ENCODE measurements at regions not wholly inside any gene's neighbourhood (a gene's known extent, or its start where the extent isn't known, plus 50 kb on each side); places are given as distances from the start of the nearest gene placed in this dataset.
A peak's percentile ranks its signal among the peaks of the same experiment; 100 is the strongest.
"Not testable (repeated sequence)": the region's sequence is repeated elsewhere in the genome, so short reads cannot be mapped to it uniquely, and the experiment has no call there.

DNA sequence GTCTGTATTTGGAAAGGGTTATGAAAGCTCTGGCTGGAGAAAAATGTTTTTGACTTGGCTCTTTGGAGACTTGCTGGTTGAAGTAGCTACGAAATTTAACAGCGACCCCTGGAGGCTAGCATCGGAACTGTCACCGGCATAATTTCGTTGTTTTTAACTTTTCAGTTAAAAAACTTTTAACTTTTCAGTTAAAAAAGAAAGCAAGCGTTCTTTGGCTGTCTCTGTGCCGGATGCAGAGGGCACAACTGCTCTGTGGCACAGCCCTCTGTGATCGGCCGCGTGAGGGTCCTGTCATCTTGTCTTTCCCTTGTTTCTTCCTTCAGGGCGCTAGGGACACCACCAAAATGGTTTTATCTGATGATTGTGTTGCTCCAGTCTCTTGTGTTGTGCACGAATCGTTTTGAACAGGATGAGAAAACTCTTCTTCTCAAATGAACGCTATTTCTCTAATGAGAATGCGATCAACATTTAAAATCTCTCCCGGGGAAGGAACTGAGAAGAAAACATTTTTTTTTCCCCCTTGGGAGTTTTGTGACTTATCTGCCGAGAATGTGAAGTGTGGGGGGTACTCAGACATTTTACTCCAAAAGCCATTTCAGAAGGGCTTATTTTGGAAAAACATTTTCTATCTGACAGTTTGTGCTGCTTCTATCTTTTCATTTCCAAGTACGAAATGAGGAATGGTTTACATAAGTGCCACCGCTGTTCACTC lies 57.1 kb downstream of the ADCYAP1 start:
- H3K36me3 Mint-ChIP-seq (ENCODE audit: low read depth): peaks cover 1% of the 10 kb centered on the region

DNA sequence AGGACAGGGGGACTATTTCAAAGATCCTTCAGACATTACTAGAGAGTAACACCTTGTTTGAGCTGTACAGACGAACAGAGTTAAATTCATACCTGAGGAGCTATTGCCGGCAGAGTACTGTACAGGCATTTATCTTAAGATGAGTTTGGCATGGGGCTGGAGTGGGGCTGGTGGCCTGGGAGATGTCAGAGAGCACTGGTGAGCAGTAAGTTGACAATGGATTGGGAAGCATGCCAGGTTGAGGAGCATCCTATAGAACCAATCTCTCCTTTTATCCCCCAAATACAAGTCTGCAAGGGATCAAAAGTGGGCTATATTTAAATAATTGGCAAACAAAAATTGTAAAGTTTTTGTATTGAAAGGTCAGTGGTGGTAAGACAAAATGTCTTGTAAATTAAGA lies 58.6 kb downstream of the ADCYAP1 start:
- TF ChIP-seq, protein P1, sequence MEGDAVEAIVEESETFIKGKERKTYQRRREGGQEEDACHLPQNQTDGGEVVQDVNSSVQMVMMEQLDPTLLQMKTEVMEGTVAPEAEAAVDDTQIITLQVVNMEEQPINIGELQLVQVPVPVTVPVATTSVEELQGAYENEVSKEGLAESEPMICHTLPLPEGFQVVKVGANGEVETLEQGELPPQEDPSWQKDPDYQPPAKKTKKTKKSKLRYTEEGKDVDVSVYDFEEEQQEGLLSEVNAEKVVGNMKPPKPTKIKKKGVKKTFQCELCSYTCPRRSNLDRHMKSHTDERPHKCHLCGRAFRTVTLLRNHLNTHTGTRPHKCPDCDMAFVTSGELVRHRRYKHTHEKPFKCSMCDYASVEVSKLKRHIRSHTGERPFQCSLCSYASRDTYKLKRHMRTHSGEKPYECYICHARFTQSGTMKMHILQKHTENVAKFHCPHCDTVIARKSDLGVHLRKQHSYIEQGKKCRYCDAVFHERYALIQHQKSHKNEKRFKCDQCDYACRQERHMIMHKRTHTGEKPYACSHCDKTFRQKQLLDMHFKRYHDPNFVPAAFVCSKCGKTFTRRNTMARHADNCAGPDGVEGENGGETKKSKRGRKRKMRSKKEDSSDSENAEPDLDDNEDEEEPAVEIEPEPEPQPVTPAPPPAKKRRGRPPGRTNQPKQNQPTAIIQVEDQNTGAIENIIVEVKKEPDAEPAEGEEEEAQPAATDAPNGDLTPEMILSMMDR (IDR thresholded peaks at IDR 0.05): no peak
- H3K4me3 Mint-ChIP-seq (ENCODE audit: unreplicated experiment): no peak overlapping the region
- peaks cover 11% of the 10 kb centered on the region for H3K27me3 Mint-ChIP-seq (ENCODE audit: low read depth)
- no peak for DNase-seq (ENCODE audit: low spot score)
- H3K27ac Mint-ChIP-seq (ENCODE audit: unreplicated experiment): no peak overlapping the region
- peaks cover 9% of the 10 kb centered on the region for H3K9me3 Mint-ChIP-seq (ENCODE audit: low read depth)
- peaks cover 11% of the 10 kb centered on the region for H3K4me1 Mint-ChIP-seq (ENCODE audit: low read depth)
- H3K36me3 Mint-ChIP-seq (ENCODE audit: low read depth): peaks cover 3% of the 10 kb centered on the region

More for the DNA sequence above, 57.1 kb downstream of the ADCYAP1 start:
- no peak for DNase-seq (ENCODE audit: low spot score)
- Mint-ChIP-seq H3K9me3 (ENCODE audit: low read depth) (peaks cover 4% of the 10 kb centered on the region), H3K27ac (ENCODE audit: unreplicated experiment) (peak overlapping the region; percentile 85), H3K27me3 (ENCODE audit: low read depth) (peaks cover 24% of the 10 kb centered on the region), H3K4me1 (ENCODE audit: low read depth) (peaks cover 11% of the 10 kb centered on the region), H3K4me3 (ENCODE audit: unreplicated experiment) (peak overlapping the region; percentile 79)
- TF ChIP-seq, protein P1 (IDR thresholded peaks at IDR 0.05): peak; percentile 100

DNA sequence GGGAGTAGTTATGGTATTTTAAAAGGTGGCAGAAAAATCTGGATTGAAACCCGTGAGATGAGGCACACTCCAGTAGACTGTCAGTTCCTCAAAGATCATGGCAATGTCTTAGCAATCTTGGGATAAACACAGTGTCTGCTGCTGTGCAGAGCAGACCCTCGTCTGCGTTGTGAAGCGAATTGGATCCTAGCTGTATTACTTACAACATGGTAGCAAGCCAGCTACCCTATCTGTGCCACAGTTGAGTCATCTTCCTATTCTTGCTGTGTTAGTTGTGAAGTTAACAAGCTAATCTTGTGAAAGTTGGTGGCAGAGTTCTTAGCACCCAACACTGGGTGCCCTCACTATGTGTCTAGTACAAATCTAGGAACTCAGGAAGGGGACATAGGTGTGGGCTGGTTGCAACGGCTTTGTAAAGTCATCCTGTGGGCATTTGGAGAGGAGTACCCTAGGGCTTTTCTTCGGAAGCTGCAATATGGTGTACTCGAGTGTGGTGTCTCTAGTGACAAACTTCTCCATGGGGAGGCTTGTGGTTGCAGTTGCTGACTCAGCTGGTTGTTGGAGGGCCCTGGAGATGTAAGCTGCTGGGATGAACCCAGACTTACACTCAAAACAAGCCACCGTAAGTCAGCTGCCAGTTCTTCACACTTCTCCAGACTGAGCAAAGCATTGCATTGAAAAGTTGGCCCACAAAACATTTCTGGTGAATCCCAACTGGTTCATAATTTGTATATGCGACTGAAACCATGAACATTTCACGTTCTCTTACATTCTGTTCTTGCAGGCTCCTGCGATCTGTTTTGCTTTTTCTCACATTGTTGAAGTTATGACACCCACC lies 61.5 kb downstream of the ADCYAP1 start:
- peaks cover 10% of the 10 kb centered on the region for H3K4me1 Mint-ChIP-seq (ENCODE audit: low read depth)
- peaks cover 2% of the 10 kb centered on the region for H3K27me3 Mint-ChIP-seq (ENCODE audit: low read depth)
- H3K36me3 Mint-ChIP-seq (ENCODE audit: low read depth): peaks cover 9% of the 10 kb centered on the region
- H3K27ac Mint-ChIP-seq (ENCODE audit: unreplicated experiment): no peak overlapping the region
- DNase-seq (ENCODE audit: low spot score): no peak
- no peak overlapping the region for H3K4me3 Mint-ChIP-seq (ENCODE audit: unreplicated experiment)
- H3K9me3 Mint-ChIP-seq (ENCODE audit: low read depth): peaks cover 26% of the 10 kb centered on the region
- TF ChIP-seq, protein P1 (IDR thresholded peaks at IDR 0.05): no peak

DNA sequence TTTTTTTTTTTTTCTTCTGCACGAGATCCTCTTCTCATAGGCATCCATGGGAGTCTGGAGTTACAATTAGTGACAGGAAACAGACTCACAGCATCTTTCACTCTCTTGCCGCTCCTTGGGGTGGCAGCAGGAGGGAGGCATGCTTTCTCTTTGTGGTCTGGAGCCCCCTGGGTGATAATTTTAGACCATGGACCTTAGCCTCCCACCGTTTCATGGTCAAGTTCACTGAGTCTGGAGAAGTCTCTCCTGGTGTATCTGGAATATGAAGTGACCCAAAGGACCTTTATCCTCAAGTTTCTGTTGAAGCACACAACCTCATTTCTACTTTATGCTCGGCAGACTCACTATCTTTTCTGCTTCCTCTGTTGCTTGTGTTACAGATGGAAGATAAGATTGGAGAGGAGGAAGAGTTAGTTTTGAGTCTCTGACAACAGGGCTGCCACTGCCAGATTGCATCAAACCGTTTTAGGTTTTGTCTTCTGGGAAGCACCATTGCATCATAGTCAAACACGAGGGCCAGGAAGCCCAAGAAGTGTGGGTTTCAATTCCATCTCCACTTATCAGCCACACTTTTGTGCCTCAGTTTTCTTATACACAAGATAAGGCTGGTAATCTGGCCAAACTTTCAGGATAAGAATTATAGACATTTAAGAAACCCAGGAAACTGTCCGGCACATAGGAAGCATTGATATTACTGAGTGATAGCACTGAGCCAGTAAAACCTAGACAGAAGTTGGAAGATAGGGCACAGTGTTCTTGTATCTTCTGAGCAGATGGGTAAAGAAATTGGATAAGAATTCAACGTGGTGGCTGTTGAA lies 62.3 kb downstream of the ADCYAP1 start:
- H3K4me1 Mint-ChIP-seq (ENCODE audit: low read depth): peaks cover 2% of the 10 kb centered on the region
- H3K9me3 Mint-ChIP-seq (ENCODE audit: low read depth): peaks cover 26% of the 10 kb centered on the region
- H3K4me3 Mint-ChIP-seq (ENCODE audit: unreplicated experiment): no peak overlapping the region
- no peak overlapping the region for H3K27ac Mint-ChIP-seq (ENCODE audit: unreplicated experiment)
- H3K36me3 Mint-ChIP-seq (ENCODE audit: low read depth): peaks cover 9% of the 10 kb centered on the region
- TF ChIP-seq, protein P1 (IDR thresholded peaks at IDR 0.05): no peak
- H3K27me3 Mint-ChIP-seq (ENCODE audit: low read depth): peaks cover 2% of the 10 kb centered on the region
- no peak for DNase-seq (ENCODE audit: low spot score)

DNA sequence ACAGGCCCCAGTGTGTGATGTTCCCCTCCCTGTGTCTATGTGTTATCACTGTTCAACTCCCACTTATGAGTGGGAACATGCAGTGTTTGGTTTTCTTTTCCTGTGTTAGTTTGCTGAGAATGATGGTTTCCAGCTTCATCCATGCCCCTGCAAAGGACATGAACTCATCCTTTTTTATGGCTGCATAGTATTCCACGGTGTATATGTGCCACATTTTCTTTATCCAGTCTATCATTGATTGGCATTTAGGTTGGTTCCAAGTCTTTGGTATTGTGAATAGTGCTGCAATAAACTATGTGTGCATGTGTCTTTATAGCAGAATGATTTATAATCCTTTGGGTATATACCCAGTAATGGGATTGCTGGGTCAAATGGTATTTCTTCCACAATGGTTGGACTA lies 64.2 kb downstream of the ADCYAP1 start:
- H3K4me3 Mint-ChIP-seq (ENCODE audit: unreplicated experiment): not testable (repeated sequence)

DNA sequence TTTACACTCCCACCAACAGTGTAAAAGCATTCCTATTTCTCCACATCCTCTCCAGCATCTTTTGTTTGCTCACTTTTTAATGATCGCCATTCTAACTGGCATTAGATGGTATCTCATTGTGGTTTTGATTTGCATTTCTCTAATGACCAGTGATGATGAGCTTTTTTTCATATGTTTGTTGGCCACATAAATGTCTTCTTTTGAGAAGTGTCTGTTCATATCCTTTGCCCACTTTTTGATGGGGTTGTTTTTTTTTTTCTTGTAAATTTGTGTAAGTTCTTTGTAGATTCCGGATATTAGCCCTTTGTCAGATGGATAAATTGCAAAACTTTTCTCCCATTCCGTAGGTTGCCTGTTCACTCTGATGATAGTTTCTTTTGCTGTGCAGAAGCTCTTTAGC lies 64.6 kb downstream of the ADCYAP1 start:
- H3K4me1 Mint-ChIP-seq (ENCODE audit: low read depth); H3K27me3 Mint-ChIP-seq (ENCODE audit: low read depth); H3K27ac Mint-ChIP-seq (ENCODE audit: unreplicated experiment); H3K36me3 Mint-ChIP-seq (ENCODE audit: low read depth); DNase-seq (ENCODE audit: low spot score); H3K4me3 Mint-ChIP-seq (ENCODE audit: unreplicated experiment): not testable (repeated sequence)
- H3K9me3 Mint-ChIP-seq (ENCODE audit: low read depth): peaks cover 29% of the 10 kb centered on the region

More for the DNA sequence above, 64.2 kb downstream of the ADCYAP1 start:
- DNase-seq (ENCODE audit: low spot score); H3K36me3 Mint-ChIP-seq (ENCODE audit: low read depth); H3K27me3 Mint-ChIP-seq (ENCODE audit: low read depth); H3K4me1 Mint-ChIP-seq (ENCODE audit: low read depth); H3K27ac Mint-ChIP-seq (ENCODE audit: unreplicated experiment): not testable (repeated sequence)
- peaks cover 29% of the 10 kb centered on the region for H3K9me3 Mint-ChIP-seq (ENCODE audit: low read depth)

DNA sequence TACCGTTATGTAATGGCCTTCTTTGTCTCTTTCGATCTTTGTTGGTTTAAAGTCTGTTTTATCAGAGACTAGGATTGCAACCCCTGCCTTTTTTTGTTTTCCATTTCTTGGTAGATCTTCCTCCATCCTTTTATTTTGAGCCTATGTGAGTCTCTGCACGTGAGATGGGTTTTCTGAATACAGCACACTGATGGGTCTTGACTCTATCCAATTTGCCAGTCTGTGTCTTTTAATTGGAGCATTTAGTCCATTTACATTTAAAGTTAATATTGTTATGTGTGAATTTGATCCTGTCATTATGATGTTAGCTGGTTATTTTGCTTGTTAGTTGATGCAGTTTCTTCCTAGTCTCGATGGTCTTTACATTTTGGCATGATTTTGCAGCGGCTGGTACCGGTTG lies 69.9 kb downstream of the ADCYAP1 start:
- not testable (repeated sequence) for H3K27me3 Mint-ChIP-seq (ENCODE audit: low read depth); H3K36me3 Mint-ChIP-seq (ENCODE audit: low read depth); H3K27ac Mint-ChIP-seq (ENCODE audit: unreplicated experiment); DNase-seq (ENCODE audit: low spot score); H3K4me3 Mint-ChIP-seq (ENCODE audit: unreplicated experiment)
- Mint-ChIP-seq H3K9me3 (ENCODE audit: low read depth) (peaks cover 25% of the 10 kb centered on the region), H3K4me1 (ENCODE audit: low read depth) (peaks cover 14% of the 10 kb centered on the region)

DNA sequence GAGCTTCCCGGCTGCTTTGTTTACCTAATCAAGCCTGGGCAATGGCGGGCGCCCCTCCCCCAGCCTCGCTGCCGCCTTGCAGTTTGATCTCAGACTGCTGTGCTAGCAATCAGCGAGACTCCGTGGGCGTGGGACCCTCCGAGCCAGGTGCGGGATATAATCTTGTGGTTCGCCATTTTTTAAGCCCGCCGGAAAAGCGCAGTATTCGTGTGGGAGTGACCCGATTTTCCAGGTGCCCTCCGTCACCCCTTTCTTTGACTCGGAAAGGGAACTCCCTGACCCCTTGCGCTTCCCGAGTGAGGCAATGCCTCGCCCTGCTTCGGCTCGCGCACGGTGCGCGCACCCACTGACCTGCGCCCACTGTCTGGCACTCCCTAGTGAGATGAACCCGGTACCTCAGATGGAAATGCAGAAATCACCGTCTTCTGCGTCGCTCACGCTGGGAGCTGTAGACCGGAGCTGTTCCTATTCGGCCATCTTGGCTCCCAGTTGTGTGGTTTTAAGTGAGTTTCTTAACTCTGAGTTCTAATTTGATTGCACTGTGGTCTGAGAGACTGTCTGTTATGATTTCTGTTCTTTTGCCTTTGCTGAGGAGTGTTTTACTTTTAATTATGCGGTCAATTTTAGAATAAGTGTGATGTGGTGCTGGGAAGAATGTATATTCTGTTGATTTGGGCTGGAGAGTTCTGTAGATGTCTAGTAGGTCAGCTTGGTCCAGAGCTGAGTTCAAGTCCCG lies 71.9 kb downstream of the ADCYAP1 start:
- Mint-ChIP-seq H3K9me3 (ENCODE audit: low read depth) (peaks cover 15% of the 10 kb centered on the region), H3K27ac (ENCODE audit: unreplicated experiment) (peak overlapping the region; percentile 74), H3K4me1 (ENCODE audit: low read depth) (peaks cover 14% of the 10 kb centered on the region), H3K4me3 (ENCODE audit: unreplicated experiment) (peak overlapping the region; percentile 80)
- not testable (repeated sequence) for H3K36me3 Mint-ChIP-seq (ENCODE audit: low read depth); H3K27me3 Mint-ChIP-seq (ENCODE audit: low read depth); DNase-seq (ENCODE audit: low spot score)
